Stimulated activated CD8-positive, alpha-beta memory T cell treated with anti-CD3 and anti-CD28 coated beads, Interleukin-7, amount 100 ng/mL, for 1 hour (primary cell): ENCODE measurements at regions not wholly inside any gene's neighbourhood (a gene's known extent, or its start where the extent isn't known, plus 50 kb on each side); places are given as distances from the start of the nearest gene placed in this dataset.

Experiments used
- DNase-seq, 2 donors: peaks; one replicate each; pipeline ENCODE4 v3.0.0-alpha.2; 2020; ENCODE audit warnings: low read depth in 2 of 2

DNA sequence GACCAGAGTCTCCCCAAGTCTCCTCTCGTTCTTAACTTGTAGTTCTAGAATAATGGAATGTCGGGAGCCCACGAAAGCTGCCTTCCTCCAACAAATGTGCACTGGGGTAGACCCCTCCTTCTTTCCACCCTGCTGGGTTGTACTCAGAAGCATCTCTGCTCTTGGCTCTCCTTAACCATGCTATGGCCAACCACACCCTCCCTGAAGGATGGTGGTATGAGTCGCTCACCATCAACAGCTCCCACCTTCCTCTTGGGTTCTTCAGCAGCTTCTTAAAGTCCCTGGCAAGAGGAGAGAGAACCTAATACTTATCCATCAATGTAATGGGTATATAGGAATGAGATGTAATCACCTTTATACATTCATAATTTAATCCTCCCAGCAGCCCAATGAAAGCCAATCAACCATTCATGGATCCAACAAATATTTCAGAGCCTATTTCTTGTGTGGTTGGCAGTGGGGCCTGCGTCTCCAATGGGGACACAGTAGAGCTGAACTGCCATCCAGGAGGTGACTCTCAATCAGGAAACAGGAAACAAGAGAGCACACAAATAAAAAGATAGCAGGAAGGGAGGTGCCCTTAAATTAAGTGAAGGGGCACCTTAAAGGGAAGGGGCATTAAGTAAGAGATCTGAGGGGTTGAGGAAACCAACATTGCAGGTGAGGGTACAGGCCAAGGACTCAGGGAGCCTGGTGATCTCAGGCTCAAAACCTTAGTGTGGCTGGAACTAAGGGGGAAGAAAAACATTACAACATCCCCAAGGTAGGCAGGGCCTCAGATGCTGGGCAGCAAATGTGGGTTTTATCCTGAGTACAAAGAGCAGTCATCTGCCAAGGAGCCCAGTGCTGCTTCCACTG is 64.4 kb upstream of the ETS2 start:
- DNase-seq: no peak

DNA sequence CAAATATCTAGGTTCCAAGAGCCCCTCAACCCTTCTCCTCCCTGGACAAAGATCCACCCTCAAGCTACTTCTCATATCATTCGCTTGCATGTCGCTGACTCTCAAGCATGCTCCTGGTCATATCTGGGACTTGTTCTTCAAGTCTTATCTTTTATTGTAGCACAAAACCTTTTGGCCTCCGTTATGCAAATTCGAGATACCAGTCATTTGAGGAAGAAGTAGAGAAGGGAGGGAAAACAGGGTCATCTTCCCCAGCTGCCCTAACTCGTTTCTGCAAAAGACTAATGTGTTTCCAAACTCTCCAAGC is 63.8 kb upstream of the ETS2 start:
- DNase-seq: no peak

- no peak for DNase-seq
These were observed 63.0 kb upstream of the ETS2 start for GRCh38 chr21:38742580-38743260.

DNA sequence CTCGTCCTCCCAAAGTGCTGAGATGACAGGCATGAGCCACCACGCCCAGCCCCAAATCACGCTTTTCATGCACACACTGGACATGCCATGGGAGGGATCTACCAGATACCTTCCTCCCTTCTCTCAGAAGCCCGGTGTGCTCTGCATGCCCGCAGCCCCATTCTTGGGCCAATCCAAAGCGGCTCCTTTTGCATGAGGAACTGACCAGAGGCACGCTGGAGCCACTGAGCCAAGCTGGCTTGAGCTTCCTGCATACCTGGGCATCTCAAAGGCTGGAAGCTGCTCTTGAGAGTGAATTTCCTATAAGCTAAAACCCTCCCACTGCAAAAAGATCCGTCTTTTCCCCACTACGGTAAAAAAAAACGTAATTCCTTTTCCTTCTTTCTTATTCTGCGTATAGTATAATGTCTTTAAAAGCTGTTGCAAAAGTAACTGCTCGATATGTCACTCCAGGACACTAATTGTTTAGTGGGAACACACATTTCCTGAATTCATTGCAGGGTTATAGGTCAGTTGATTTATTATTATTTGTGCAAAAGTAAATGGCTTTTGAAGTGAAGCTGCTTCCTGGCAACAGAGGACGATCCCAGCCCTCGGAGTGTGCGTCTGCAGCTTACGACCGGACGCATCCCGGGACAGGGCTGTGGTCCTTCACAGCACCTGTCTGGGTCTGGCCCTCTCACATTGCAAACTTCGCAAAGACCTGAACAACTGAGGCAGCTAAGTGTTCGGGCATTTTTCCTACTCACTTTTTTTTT is 61.8 kb upstream of the ETS2 start:
- DNase-seq: no peak

DNA sequence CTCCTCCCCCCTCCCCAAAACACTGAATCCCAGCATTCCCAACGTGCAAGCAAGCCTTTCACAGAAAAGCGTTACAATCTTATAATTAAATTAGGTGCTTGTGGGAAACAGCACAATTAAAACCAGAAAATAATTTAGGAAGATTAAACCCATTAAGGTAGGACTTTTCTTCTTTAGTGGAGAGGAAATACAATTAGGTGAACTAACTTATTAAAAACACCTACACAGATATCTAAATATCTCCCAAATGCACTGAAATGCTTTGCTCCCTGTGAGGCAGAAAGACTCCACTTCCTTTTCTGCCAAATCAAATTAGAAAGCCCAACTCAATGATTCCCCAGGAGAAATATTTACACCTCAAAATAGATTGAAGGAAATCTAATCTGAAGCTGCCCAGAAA is 60.9 kb upstream of the ETS2 start:
- DNase-seq: no peak

DNA sequence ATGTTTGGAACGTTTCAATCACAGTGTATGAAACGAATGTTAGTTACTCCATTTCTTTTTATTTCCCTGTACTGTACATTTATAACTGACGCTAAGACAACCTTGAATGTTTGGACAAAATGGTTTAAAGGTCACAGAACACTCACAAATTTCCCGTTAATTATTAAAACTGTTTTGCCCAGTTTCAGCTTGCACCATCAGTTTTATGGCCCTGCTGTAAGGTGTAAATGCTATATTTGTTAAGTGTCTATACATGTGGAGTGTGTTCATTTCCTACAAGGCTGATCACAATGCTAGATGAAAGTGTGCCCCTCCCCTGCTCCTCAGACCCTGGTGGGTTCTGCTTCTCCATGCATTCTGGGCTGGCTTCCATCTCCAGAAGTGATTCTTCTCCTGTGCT is 57.9 kb upstream of the ETS2 start:
- DNase-seq: no peak

GRCh38 chr21:38751379-38752050 is 54.2 kb upstream of the ETS2 start:
- DNase-seq: no peak

GRCh38 chr21:38752051-38752505 is 53.7 kb upstream of the ETS2 start:
- no peak for DNase-seq

DNA sequence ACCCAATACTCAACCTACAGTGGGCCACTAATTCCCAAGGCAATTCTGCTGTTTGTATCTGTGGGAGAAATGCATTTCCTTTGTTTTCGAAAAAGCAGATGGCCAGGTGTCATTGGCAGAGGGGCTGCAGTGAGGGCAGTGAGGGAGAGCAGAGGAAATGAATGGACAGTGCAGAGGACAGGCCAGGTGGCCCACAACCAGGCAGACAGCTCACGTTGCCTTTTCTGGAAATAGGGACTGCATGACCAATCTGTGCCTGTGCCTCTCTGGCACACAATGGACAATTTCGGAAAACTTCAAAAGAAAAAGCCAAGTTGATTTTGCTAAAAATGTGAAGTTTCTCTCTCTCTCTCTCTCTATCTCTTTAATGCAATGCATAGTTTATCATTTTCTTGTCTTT is 52.6 kb upstream of the ETS2 start:
- DNase-seq: no peak

DNA sequence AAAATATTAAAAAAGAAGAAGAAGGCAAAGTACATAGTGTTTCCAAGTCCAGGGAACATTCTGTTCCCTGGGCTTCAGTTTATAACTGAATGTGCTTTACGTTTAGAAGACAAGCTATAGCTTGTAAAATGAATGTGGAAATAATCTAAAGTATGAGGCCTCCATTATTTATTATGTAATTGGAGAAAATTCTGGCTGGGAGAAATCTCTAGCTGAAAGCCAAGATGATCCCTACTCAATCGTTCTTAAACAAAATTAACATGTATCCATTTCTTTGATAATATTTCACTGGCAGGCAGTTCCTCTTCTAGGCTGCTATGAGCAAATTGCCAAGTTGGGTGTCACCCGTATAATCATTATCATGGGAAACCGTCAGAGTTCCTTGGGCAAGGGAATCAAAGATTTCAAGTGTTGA is 52.2 kb upstream of the ETS2 start:
- DNase-seq: no peak
